Kidney capillary endothelial cell (primary cell): ENCODE measurements at regions not wholly inside any gene's neighbourhood (a gene's known extent, or its start where the extent isn't known, plus 50 kb on each side); places are given as distances from the start of the nearest gene placed in this dataset.
"Not testable (repeated sequence)": the region's sequence is repeated elsewhere in the genome, so short reads cannot be mapped to it uniquely, and the experiment has no call there.

Source experiments
- DNase-seq: peaks from one replicate; pipeline ENCODE4 v3.0.0-alpha.2; 2018; ENCODE audit warnings: low spot score

GRCh38 chr1:203559523-203559922 is 65.6 kb downstream of the OPTC start:
- peak; percentile 40 for DNase-seq

- DNase-seq: not testable (repeated sequence)
Observed at GRCh38 chr1:203561761-203562160, 64.9 kb upstream of the ATP2B4 start.

DNA sequence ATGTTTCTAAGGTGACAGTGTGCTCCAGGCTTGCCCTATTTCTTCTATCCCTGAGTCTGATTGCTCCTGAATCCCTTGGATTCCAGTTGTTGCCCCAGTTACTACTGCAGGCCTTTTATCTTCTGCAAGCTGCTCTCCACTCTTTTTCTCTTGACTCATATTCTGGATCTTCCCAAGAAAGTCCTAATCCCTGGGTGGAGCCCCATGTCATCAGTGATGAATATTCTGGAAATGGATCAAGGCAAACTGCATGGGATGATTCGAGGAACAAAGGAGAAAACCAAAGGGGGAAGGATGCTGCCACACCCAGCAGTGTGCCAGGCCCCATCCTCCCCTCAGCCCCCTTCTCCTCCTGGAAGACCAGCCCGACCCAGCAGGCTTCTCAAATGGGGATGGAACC is 63.3 kb upstream of the ATP2B4 start:
- DNase-seq: no peak

DNA sequence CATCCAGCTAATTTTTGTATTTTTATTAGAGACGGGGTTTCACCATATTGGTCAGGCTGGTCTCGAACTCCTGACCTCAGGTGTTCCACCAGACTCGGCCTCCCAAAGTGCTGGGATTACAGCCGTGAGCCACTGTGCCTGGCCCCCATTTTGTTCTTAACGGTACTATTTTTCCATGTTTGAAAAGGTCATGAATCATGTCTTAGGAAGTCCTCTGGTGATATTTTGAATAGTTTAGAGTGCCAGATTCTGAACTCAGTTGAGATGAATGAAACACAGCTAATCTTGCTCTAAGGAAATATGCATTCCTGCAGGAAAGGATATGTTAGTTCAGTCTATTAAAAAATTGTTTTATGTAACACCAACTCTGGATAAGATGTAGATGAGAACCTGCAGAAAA is 62.6 kb upstream of the ATP2B4 start:
- DNase-seq: no peak

GRCh38 chr1:203565049-203565448 is 61.6 kb upstream of the ATP2B4 start:
- no peak for DNase-seq

DNA sequence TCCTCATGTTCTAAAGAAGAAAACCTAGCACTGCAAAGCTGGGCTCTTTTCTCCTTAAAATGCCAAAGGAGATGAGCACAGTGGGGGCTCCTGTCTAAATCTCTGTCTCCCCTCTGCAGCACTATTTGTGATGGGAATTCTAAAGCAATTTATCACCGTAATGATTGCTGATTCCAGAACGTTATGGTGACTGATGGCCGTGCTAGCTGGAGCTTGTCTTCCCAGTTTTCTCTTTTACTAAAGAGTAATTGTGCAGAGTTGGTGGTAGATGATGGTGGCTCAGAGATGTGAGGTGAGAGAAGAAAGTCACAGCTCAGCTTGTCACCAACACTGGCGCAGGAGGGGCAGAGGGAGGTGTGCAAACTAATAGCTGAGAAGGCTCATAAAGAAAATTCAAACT is 60.7 kb upstream of the ATP2B4 start:
- DNase-seq: no peak

DNA sequence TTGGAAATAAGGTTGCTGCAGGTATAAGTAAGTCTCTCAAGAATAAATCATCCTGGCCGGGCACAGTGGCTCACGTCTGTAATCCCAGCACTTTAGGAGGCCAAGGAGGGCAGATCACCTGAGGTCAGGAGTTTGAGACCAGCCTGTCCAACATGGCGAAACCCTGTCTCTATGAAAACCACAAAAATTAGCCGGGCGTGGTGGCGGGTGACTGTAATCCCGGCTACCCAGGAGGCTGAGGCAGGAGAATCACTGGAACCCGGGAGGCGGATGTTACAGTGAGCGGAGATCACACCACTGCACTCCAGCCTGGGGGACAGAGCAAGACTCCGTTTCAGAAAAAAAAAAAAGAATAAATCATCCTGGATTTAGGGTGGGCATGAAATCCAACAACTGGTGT is 59.7 kb upstream of the ATP2B4 start:
- DNase-seq: not testable (repeated sequence)

DNA sequence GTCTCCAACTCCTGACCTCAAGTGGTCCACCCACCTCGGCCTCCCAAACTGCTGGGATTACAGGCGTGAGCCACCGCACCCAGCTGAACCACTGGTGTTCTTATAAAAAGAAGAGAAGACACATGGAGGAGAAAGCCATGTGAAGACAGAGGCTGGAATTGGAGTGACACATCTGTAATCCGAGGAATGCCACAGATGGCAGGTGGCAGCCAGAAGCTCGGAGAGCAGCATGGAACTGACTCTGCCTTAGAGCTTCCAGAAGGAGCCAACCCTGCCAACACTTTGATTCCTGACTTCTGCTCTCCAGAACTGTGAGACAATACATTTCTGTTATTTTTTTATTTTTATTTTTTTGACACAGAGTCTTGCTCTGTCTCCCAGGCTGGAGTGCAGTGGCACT is 59.0 kb upstream of the ATP2B4 start:
- no peak for DNase-seq

- DNase-seq: no peak
Observed at GRCh38 chr1:203569490-203570318, 56.9 kb upstream of the ATP2B4 start.

DNA sequence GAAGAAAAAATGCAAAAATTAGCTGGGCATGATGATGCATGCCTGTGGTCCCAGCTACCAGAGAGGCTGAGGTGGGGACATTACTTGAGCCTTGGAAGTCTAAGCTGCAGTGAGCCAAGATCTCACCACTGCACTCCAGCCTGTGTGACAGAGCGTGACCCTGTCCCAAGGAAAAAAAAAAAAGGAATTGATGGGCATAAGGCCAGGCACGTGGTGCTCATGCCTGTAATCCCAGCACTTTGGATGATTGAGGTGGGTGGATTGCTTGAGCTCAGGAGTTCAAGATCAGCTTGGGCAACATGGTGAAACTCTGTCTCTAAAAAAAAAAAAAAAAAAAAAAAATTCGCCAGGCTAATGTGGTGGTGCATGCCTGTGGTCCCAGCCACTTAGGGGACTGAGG is 55.8 kb upstream of the ATP2B4 start:
- DNase-seq: no peak

DNA sequence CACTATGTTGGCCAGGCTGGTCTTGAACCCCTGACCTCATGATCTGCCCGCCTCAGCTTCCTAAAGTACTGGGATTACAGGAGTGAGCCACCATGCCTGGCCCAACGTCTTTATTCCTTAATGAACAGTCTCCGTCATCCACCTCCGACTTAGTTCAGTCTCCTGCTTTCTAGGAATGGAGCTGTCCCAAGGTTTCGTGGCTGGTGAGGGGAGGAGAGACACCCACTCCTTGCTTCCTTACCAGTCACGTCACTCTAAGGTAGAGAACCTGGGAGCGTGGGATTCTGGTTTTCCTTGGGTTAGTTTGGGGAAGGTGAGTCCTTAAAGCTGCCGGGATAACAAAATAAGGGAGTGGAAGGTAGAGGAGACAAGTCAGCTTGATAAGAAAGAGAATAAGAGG is 55.0 kb upstream of the ATP2B4 start:
- DNase-seq: no peak

GRCh38 chr1:203572134-203572625 is 54.5 kb upstream of the ATP2B4 start:
- DNase-seq: no peak

GRCh38 chr1:203573730-203574129 is 52.9 kb upstream of the ATP2B4 start:
- no peak for DNase-seq
